Neural crest cell (in vitro differentiated cells): ENCODE measurements at regions not wholly inside any gene's neighbourhood (a gene's known extent, or its start where the extent isn't known, plus 50 kb on each side); places are given as distances from the start of the nearest gene placed in this dataset.

Experiments used
- DNase-seq: peaks from one replicate; pipeline ENCODE4 v3.0.0; 2021; ENCODE audit warnings: low read depth, mixed read lengths, low spot score
- H3K27ac Mint-ChIP-seq: one replicate; pipeline ENCODE4 v1.8.0; 2021; ENCODE audit warnings: mild to moderate bottlenecking, mixed read lengths; ENCODE audit not compliant: unreplicated experiment
- H3K27me3 Mint-ChIP-seq: 2 replicates; pipeline ENCODE4 v1.8.0; 2021; ENCODE audit warnings: low read depth, mild to moderate bottlenecking, mixed read lengths
- H3K36me3 Mint-ChIP-seq: 2 replicates; pipeline ENCODE4 v1.8.0; 2021; ENCODE audit warnings: low read depth, mild to moderate bottlenecking, mixed read lengths
- H3K4me1 Mint-ChIP-seq: 2 replicates; pipeline ENCODE4 v1.8.0; 2021; ENCODE audit warnings: mixed read lengths
- H3K4me3 Mint-ChIP-seq: one replicate; pipeline ENCODE4 v1.8.0; 2021; ENCODE audit warnings: mild to moderate bottlenecking, mixed read lengths
- H3K9me3 Mint-ChIP-seq: 2 replicates; pipeline ENCODE4 v1.8.0; 2021; ENCODE audit warnings: mixed read lengths
- TF ChIP-seq, protein P1 (sequence below): fragments of 200-600 bp; sonication (generic); conservative IDR thresholded peaks from 2 replicates; pipeline ENCODE4 v1.5.0; 2021; ENCODE audit warnings: antibody characterized with exemption, mild to moderate bottlenecking

DNA sequence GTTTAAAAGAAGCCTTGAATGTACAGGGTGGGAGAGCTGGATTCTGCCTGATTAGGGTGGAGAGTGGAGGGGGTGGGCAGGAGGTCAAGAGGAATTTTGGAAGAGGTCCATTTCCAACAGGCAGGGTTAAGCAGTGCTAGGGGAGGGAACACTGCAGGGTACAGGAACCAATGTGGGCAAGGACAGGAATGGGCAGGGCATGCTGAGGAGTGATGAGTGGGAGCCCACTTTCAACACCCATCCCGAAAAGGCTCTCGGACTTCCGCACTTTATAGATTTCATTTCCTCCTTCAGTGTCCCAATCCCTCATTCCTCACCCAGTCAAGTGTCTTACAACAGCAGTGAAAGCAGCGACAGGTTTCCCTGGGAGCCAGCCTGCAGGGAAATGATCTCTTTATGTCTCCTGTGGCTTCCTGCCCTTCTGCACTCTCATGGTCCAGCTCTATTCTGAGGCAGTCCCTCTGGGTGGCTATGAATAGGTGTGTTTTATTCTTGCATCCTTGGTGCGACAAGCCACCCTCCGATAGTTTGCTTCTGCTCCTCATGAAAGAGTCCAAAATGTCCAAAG, 50.5 kb upstream of the ZNF507 start:
- H3K27me3 Mint-ChIP-seq, result peaks cover 2% of the 10 kb centered on the region
- H3K4me3 Mint-ChIP-seq, result no peak overlapping the region

More for the DNA sequence above, 50.5 kb upstream of the ZNF507 start:
- Mint-ChIP-seq H3K36me3 (no peaks in the 10 kb centered on the region), H3K4me1 (no peaks in the 10 kb centered on the region), H3K9me3 (peaks cover 3% of the 10 kb centered on the region), H3K27ac (no peak overlapping the region)
- TF ChIP-seq, protein P1, sequence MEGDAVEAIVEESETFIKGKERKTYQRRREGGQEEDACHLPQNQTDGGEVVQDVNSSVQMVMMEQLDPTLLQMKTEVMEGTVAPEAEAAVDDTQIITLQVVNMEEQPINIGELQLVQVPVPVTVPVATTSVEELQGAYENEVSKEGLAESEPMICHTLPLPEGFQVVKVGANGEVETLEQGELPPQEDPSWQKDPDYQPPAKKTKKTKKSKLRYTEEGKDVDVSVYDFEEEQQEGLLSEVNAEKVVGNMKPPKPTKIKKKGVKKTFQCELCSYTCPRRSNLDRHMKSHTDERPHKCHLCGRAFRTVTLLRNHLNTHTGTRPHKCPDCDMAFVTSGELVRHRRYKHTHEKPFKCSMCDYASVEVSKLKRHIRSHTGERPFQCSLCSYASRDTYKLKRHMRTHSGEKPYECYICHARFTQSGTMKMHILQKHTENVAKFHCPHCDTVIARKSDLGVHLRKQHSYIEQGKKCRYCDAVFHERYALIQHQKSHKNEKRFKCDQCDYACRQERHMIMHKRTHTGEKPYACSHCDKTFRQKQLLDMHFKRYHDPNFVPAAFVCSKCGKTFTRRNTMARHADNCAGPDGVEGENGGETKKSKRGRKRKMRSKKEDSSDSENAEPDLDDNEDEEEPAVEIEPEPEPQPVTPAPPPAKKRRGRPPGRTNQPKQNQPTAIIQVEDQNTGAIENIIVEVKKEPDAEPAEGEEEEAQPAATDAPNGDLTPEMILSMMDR, result no peak
- DNase-seq, result no peak
